ENCODE measurements at regions not wholly inside any gene's neighbourhood (a gene's known extent, or its start where the extent isn't known, plus 50 kb on each side); places are given as distances from the start of the nearest gene placed in this dataset.

DNA sequence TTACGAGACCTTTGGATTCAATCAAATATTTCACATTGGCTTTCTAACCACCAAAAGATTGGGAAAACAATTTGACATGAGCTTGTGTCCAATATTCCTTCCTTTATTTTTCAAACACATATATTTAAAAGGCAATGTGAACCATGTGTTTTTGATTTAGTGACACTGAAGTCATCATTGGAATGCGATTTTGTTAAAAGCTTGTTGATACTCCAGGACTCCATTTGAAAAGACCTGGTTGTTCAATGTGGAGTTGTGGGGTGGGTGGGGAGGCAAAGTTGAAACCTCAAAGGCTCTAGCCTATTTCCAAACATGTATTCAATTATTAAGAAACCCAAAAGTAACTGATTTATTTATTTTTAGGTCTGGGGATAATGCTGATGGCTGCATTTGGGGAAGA is 114.1 kb upstream of the TRIB2 start:
- no peaks in the 10 kb centered on the region for H3K9me3 ChIP-seq
- H3K27me3 ChIP-seq = no peaks in the 10 kb centered on the region
- H3K36me3 ChIP-seq = no peaks in the 10 kb centered on the region
- H3K27ac ChIP-seq = no peak overlapping the region
- H3K4me3 ChIP-seq = no peak overlapping the region
- no peak for DNase-seq
- no peak for TF ChIP-seq POLR2A (IDR thresholded peaks at IDR 0.05)
- TF ChIP-seq, protein P1, sequence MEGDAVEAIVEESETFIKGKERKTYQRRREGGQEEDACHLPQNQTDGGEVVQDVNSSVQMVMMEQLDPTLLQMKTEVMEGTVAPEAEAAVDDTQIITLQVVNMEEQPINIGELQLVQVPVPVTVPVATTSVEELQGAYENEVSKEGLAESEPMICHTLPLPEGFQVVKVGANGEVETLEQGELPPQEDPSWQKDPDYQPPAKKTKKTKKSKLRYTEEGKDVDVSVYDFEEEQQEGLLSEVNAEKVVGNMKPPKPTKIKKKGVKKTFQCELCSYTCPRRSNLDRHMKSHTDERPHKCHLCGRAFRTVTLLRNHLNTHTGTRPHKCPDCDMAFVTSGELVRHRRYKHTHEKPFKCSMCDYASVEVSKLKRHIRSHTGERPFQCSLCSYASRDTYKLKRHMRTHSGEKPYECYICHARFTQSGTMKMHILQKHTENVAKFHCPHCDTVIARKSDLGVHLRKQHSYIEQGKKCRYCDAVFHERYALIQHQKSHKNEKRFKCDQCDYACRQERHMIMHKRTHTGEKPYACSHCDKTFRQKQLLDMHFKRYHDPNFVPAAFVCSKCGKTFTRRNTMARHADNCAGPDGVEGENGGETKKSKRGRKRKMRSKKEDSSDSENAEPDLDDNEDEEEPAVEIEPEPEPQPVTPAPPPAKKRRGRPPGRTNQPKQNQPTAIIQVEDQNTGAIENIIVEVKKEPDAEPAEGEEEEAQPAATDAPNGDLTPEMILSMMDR (IDR thresholded peaks at IDR 0.05) = no peak
- no peaks in the 10 kb centered on the region for H3K4me1 ChIP-seq

DNA sequence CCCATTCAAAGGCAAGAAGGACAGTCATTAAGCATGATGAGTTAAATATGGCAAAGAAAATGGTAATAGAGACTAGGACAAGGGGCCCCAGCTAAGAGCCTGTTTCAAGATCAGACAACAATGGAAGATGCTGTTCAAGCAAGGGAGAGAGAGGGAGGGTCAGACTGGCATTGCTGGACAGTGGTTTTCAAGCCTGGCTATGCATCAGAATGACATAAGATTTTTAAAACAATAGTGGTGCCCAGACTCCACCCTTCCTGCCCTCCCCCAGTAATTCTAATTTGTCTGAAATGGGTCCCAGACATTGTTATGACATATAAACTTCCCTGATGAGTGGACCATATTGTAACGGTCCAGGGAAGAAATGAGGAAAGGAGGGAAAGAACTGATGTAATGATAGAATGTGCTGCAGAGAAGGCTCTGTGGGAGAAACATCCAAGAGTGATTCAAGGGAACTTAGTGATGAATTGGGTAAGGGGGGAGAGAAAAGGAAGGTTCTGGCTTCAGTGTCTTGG is 112.9 kb upstream of the TRIB2 start:
- DNase-seq = no peak
- Histone ChIP-seq H3K36me3 (no peaks in the 10 kb centered on the region), H3K9me3 (no peaks in the 10 kb centered on the region), H3K4me1 (no peaks in the 10 kb centered on the region), H3K27ac (no peak overlapping the region), H3K4me3 (no peak overlapping the region), H3K27me3 (no peaks in the 10 kb centered on the region)
- TF ChIP-seq, protein P1 (IDR thresholded peaks at IDR 0.05) = no peak
- no peak for TF ChIP-seq POLR2A (IDR thresholded peaks at IDR 0.05)

DNA sequence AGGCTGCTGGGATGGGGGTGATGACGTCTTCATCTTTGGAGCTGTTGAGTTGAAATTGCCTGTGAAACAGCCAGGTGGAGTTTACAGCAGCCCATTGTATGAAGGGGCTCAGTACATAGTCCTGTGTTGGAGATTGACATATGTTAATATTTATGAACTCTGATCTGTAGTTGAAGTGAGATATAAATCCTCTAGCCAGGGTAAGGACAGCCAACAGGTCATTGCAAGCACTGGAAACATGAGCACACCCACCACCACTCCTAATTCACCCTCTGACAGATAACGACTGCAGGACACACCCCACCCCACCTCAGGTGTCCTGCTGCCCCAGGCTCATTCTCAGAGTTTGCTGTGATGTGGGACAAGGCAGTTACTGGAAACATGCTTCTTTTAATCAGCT is 112.4 kb upstream of the TRIB2 start:
- Histone ChIP-seq H3K27ac (no peak overlapping the region), H3K4me1 (no peaks in the 10 kb centered on the region), H3K27me3 (no peaks in the 10 kb centered on the region), H3K36me3 (no peaks in the 10 kb centered on the region), H3K4me3 (no peak overlapping the region), H3K9me3 (no peaks in the 10 kb centered on the region)
- TF ChIP-seq POLR2A (IDR thresholded peaks at IDR 0.05) = no peak
- TF ChIP-seq, protein P1 (IDR thresholded peaks at IDR 0.05) = no peak
- DNase-seq = no peak

DNA sequence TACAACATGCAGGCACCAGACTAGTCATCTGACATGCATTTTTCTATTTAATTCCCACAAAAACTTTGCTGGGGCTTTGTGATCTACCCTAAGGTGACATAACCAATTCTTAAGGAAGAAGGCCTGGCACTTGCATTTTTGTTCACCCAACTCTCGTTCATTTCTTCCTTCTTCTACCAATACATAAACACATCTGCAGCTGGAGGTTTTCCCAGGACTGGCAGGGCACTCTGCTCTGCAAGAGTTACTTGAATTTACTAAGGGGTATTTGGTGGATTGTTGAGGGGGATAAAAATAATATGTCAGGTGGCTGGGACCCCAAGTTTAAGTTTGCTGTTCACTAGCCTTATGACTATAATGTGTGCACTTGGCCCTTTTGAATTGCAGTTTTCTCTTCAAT is 111.4 kb upstream of the TRIB2 start:
- Histone ChIP-seq H3K4me1 (no peaks in the 10 kb centered on the region), H3K27ac (no peak overlapping the region), H3K27me3 (no peaks in the 10 kb centered on the region), H3K4me3 (no peak overlapping the region), H3K36me3 (no peaks in the 10 kb centered on the region), H3K9me3 (no peaks in the 10 kb centered on the region)
- DNase-seq = no peak
- no peak for TF ChIP-seq POLR2A (IDR thresholded peaks at IDR 0.05)
- TF ChIP-seq, protein P1 (IDR thresholded peaks at IDR 0.05) = no peak

DNA sequence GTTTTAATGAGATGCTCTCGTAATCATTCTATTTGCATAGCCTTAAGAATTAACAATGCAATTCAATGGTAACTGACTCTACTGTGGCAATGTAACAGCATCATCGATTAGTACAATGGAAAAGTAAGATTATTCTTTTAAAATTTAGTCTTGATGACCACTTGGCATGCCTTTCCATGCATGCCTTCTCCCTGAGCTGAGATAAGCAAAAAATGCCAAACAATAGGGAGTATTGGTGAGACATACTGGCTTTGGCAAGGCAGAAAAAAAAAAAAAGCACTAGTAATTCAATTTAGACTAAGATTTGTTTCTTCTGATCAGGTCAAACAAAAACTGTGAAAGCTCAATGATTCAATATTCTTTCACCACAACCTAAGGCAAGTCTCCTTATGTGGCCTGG is 110.8 kb upstream of the TRIB2 start:
- no peak for TF ChIP-seq POLR2A (IDR thresholded peaks at IDR 0.05)
- TF ChIP-seq, protein P1 (IDR thresholded peaks at IDR 0.05) = no peak
- Histone ChIP-seq H3K4me3 (no peak overlapping the region), H3K36me3 (no peaks in the 10 kb centered on the region), H3K27ac (no peak overlapping the region), H3K4me1 (no peaks in the 10 kb centered on the region), H3K9me3 (no peaks in the 10 kb centered on the region), H3K27me3 (no peaks in the 10 kb centered on the region)
- DNase-seq = no peak

DNA sequence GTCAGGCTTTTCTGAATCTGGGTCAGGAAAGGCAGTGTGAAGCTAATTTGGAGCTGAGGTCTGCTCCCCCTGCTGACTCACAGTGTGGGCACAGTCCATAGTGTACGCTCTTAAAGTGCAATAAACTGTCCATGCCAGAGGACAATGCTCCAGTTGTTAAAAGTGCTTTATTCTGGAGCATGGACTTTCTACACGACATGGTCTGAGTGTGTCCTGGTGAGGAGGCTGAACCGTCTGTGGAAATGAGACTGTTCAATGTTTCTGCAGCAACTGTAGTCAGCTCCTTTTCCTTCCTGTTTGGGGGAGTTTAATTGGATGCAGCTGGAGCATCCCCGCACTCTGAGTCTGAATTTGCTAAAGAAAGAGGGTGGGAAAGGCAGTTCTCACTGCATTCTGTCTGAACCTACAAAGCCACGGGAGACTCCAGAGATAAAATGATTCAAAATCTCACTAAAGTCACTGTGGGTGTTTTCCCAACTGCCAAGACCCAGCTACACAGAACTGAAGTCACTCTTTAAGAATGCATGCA is 110.2 kb upstream of the TRIB2 start:
- H3K9me3 ChIP-seq = no peaks in the 10 kb centered on the region
- no peak for TF ChIP-seq POLR2A (IDR thresholded peaks at IDR 0.05)
- TF ChIP-seq, protein P1 (IDR thresholded peaks at IDR 0.05) = no peak
- H3K27ac ChIP-seq = no peak overlapping the region
- H3K36me3 ChIP-seq = no peaks in the 10 kb centered on the region
- DNase-seq = no peak
- no peaks in the 10 kb centered on the region for H3K4me1 ChIP-seq
- no peaks in the 10 kb centered on the region for H3K27me3 ChIP-seq
- no peak overlapping the region for H3K4me3 ChIP-seq

Data from Peyer's patch (tissue), 4 donors.